Brain microvascular endothelial cell (primary cell): ENCODE measurements at regions not wholly inside any gene's neighbourhood (a gene's known extent, or its start where the extent isn't known, plus 50 kb on each side); places are given as distances from the start of the nearest gene placed in this dataset.
A peak's percentile ranks its signal among the peaks of the same experiment; 100 is the strongest.

Experiments
- DNase-seq: peaks from one replicate; pipeline ENCODE4 v3.0.0-alpha.2; 2020
- H3K27ac ChIP-seq: fragments of 250-450 bp; sonication (Bioruptor Pico); 2 replicates; pipeline ENCODE4 v1.5.1; 2020; ENCODE audit warnings: mild to moderate bottlenecking, moderate library complexity
- H3K27me3 ChIP-seq: fragments of 250-450 bp; sonication (Bioruptor Pico); replicated peaks from 2 replicates; pipeline ENCODE4 v1.5.1; 2020; ENCODE audit warnings: mild to moderate bottlenecking
- H3K36me3 ChIP-seq: fragments of 250-450 bp; sonication (Bioruptor Pico); replicated peaks from 2 replicates; pipeline ENCODE4 v1.5.1; 2020; ENCODE audit warnings: mild to moderate bottlenecking
- H3K4me3 ChIP-seq: 2 replicates; pipeline ENCODE4 v1.5.1; 2011; ENCODE audit warnings: low read depth, mild to moderate bottlenecking, control low read depth, low read length, moderate library complexity
- CTCF ChIP-seq: IDR thresholded peaks from 2 replicates; pipeline ENCODE4 v1.5.1; 2011; ENCODE audit warnings: low read depth, mild to moderate bottlenecking, moderate library complexity, low read length, control low read depth, inconsistent platforms; ENCODE audit errors: missing control alignments
- in situ Hi-C: cut with HindIII; loops from 2 replicates; pipeline ENCODE4 v1.10.0; 2017; ENCODE audit warnings: low sequenced_read_pairs, low pct_ligation_motif_present

DNA sequence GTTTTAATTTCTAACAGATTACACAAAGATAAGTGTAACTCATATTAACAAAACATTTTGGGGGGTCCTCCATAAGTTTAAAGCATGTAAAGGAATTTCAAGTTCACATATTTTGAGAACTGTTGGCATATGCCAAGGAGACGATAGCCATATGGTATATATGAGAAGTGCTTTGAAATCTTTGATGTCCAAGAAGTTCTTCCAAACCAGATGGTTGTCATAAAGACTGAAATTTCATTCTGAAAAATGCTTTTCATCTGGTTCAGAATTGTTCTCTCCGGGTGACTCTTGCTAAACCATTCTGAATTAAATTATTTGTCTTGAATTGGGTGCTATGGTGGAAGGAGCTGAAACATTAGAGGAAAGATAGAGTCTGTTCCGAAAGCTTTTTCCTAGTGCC, 513.0 kb upstream of the AKR1E2 start:
- H3K27ac ChIP-seq = no peak overlapping the region
- no peaks in the 10 kb centered on the region for H3K27me3 ChIP-seq
- no peaks in the 10 kb centered on the region for H3K36me3 ChIP-seq
- no peak for DNase-seq
- H3K4me3 ChIP-seq = no peak overlapping the region
- in situ Hi-C loops = no loop called here
- TF ChIP-seq CTCF = no peak

- DNase-seq = no peak
- TF ChIP-seq CTCF = no peak
- Histone ChIP-seq H3K4me3 (no peak overlapping the region), H3K27me3 (no peaks in the 10 kb centered on the region), H3K36me3 (no peaks in the 10 kb centered on the region), H3K27ac (no peak overlapping the region)
- in situ Hi-C loops = no loop called here
Observed at GRCh38 chr10:4312051-4312835, 513.8 kb upstream of the AKR1E2 start.

DNA sequence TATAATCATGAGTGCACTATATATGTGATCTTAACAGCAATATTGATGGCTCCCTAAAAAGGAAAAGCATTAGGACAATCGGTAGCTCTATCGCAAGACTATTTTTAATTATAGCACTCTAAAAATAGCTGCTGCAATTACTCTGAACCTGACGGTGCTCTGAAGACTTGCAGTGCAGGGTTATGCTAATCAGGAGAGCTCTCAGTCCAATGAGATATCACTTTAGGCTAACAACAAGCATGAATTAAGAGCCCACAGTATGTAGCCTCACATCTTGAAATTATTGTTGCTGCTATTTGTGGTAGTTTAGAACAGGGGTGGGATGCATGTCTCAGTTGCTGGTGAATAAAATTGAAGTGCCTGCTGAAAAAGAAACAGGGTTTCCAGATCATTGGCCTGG, 515.8 kb upstream of the AKR1E2 start:
- DNase-seq = no peak
- in situ Hi-C loops = no loop called here
- H3K27me3 ChIP-seq = no peaks in the 10 kb centered on the region
- H3K4me3 ChIP-seq = no peak overlapping the region
- no peaks in the 10 kb centered on the region for H3K36me3 ChIP-seq
- no peak for TF ChIP-seq CTCF
- H3K27ac ChIP-seq = no peak overlapping the region

DNA sequence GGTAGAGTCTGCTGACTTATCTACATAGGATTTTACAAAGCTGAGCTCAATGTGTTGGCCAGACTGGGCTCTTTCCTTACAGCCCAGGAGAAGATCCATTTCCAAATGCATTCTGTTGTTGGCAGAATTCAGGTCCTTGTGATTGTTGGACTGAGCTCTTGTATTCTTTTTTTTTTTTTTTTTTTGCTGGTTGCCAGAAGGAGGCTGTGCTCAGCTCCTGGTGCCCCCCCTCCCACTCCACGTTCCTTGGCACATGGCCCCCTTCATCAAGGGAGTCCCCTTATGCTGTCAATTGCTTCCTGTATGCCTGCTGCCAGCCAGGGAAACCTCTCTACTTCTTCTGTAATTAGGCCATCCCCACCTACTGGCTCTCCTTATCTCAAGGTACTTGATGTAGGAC, 518.1 kb upstream of the AKR1E2 start:
- DNase-seq = no peak
- TF ChIP-seq CTCF = no peak
- H3K27ac ChIP-seq = no peak overlapping the region
- in situ Hi-C loops = no loop called here
- H3K27me3 ChIP-seq = no peaks in the 10 kb centered on the region
- no peak overlapping the region for H3K4me3 ChIP-seq
- H3K36me3 ChIP-seq = no peaks in the 10 kb centered on the region

DNA sequence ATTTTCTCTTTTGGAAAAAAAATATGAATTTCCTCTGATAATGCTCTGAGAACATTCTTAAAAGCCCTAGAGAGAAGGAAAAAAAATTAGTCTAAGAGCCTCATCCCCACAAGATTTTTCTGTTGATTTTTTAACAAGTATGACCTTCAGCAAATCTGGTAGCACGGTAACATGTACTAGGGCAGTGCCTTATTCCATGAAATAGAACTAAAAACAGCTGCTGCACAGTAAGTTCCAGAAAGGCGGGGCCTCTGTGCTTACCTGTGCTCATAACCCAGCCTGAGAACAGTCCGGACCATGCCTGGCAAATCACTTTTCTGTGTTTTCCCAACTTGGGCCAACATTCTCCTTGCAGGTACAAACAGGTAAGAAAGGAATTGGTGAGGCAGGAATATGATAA, 519.1 kb upstream of the AKR1E2 start:
- Histone ChIP-seq H3K27ac (no peak overlapping the region), H3K27me3 (no peaks in the 10 kb centered on the region), H3K4me3 (no peak overlapping the region), H3K36me3 (no peaks in the 10 kb centered on the region)
- TF ChIP-seq CTCF = no peak
- in situ Hi-C loops = no loop called here
- no peak for DNase-seq

- in situ Hi-C loops = no loop called here
- peak; percentile 37 for DNase-seq
- no peak for TF ChIP-seq CTCF
- Histone ChIP-seq H3K27ac (no peak overlapping the region), H3K27me3 (no peaks in the 10 kb centered on the region), H3K36me3 (no peaks in the 10 kb centered on the region), H3K4me3 (no peak overlapping the region)
Observed at GRCh38 chr10:4303045-4303444, 518.0 kb upstream of the KLF6 start.
